ENCODE measurements at regions not wholly inside any gene's neighbourhood (a gene's known extent, or its start where the extent isn't known, plus 50 kb on each side); places are given as distances from the start of the nearest gene placed in this dataset.
"Not testable (repeated sequence)": the region's sequence is repeated elsewhere in the genome, so short reads cannot be mapped to it uniquely, and the experiment has no call there.

DNA sequence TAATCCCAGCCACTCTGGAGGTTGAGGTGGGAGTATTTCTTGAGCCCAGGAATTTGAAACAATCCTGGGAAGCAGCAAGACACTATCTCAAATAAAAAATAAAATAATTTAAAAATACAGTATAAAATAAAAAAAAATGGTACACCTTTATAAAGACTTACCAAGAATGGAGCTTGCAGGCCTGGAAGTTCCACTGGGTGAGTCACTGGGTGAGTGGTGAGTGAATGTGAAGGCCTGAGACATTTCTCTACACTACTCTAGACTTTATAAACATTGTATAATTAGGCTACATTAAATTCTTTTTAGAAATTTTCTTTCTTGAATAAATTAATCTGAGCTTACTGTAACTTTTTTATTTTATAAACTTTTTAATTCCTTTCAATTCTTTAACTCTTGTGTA is 609.1 kb upstream of the BCHE start:
- no peak for DNase-seq (ENCODE audit: low spot score)

- no peak for DNase-seq (ENCODE audit: low spot score)
These were observed 608.6 kb upstream of the BCHE start for GRCh38 chr3:166445865-166446264.

DNA sequence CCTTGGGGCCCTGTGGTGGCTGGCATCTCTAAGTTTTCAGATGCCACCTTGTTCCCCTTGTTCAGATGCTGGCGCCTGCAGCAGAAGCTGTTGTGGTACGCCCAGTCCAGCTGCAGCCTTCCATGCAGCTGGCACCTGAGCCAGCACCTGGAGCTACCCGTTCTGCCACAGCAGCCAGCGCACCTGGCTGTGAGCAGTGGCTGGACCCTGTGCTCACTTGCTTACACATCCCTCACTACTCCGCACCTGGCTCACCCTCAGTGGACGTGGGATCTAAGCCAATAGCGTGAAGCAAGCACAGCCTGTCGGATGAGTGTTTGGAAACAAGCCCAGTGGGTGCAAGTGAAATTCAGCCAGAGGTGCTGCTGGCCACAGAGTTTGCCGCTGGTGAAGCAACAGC is 607.5 kb upstream of the BCHE start:
- DNase-seq (ENCODE audit: low spot score) = no peak

- DNase-seq (ENCODE audit: low spot score) = no peak
These were observed 607.1 kb upstream of the BCHE start for GRCh38 chr3:166444336-166444735.

DNA sequence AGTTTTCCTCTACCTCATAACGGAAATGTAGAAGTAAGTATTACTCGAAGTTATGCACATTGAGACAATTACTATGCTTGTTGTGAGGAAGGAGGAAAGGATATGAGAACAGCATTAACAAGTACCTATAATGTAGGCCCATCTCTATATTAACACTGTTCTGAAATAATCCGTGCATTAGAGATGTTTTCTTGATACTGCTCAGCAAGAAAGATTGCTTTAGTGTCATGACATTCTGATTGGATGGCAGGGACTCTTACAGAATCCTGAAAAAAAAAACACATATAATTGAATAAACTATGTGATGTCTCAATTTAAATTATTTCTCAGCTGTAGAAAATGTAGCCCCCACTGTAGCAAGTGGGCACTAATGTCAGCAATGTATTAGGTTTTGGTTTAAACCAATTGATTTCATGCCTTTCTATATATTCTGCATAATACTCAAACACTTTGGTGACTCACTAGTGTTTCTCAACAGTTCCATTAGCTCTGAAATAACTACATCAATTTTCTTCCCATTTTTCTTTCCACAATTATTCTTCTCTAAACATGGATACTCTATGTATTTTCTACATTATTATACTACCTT is 598.3 kb upstream of the BCHE start:
- DNase-seq (ENCODE audit: low spot score) = no peak

DNA sequence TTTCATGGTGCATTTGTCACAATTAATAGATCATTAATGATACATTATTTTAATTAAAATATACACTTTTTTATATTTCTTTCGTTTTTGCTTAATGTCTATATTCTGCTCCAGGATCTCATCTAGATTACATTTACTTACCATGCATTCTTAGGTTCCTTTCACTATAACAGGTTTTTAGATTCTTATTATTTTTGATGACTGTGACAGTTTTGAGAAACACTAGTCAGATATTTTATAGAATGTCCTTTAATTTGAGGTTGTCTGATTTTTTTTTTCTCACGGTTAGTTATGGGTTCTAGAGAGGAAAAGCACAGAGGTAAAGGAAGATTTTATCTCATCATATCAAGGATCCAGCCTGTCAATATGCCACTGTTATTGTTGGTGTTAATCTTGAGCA is 595.8 kb upstream of the BCHE start:
- no peak for DNase-seq (ENCODE audit: low spot score)

GRCh38 chr3:166425900-166426611 is 588.8 kb upstream of the BCHE start:
- DNase-seq (ENCODE audit: low spot score) = no peak

- DNase-seq (ENCODE audit: low spot score) = no peak
These were observed 587.8 kb upstream of the BCHE start for GRCh38 chr3:166425021-166425420.

DNA sequence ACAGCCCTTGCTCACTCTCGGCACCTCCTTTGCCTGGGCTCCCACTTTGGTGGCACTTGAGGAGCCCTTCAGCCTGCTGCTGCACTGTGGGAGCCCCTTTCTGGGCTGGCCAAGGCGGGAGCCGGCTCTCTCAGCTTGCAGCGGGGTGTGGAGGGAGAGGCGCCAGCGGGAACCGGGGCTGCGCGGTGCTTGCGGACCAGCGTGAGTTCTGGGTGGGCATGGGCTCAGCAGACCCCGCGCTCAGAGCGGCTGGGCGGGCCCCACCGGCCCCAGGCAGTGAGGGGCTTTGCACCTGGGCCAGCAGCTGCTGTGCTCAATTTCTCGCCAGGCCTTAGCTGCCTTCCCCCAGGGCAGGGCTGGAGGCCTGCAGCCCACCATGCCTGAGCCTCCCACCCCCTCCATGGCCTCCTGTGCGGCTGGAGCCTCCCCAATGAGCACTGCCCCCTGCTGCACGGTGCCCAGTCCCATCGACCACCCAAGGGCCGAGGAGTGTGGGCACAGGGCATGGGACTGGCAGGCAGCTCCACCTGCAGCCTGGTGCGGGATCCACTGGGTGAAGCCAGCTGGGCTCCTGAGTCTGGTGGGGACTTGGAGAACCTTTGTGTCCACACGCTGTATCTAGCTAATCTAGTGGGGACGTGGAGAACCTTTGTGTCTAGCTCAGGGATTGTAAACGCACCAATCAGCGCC is 586.7 kb upstream of the BCHE start:
- not testable (repeated sequence) for DNase-seq (ENCODE audit: low spot score)

DNA sequence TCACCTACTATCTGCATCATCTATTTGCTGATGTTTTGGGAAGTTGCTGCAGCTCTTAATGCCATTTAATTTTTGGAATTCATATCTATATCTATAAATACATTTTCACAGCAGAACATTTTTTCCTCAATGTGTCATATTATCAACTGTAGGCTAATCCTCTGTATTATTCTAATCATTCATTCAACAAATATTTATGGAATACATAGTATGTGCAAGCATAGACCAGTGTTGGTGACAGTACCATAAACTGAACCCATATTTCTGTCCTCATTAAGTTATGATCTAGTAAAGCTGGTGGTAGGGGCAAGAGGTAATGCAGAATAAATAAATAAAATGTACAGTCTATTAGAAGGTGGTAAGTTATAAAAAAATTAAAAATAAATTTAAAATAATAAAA is 585.3 kb upstream of the BCHE start:
- no peak for DNase-seq (ENCODE audit: low spot score)

DNA sequence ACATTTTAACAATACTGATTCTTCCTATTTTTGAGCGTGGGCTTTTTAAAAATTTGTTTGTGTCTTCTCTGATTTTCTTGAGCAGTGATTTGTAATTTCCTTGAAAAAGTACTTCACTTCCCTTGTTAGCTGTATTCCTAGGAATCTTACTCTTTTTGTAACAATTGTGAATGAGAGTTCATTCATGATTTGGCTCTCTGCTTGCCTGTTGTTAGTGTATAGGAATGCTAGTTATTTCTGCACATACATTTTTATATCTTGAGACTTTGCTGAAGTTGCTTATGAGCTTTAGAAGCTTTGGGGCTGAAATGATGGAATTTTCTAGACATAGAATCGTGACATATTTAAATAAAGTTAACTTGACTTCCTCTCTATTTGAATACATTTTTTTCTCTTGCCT is 582.8 kb upstream of the BCHE start:
- DNase-seq (ENCODE audit: low spot score) = no peak

GRCh38 chr3:166405896-166406295 is 568.7 kb upstream of the BCHE start:
- no peak for DNase-seq (ENCODE audit: low spot score)

DNA sequence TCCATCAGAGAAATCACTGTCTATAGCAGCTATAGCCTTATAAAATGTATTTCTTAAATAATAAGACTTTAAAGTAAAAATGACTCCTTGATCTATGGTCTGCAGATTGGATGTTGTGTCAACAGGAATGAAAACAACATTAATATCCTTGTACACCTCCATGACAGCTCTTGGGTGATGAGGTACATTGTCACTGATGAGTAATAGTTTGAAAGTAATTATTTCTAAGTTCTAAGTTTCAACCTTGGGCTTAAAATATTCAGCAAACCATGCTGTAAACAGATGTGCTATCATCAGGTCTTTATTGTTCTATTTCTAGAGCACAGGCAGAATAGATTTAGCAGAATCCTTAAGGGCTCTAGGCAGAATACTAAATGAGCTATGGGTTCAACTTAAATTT is 568.2 kb upstream of the BCHE start:
- no peak for DNase-seq (ENCODE audit: low spot score)

DNA sequence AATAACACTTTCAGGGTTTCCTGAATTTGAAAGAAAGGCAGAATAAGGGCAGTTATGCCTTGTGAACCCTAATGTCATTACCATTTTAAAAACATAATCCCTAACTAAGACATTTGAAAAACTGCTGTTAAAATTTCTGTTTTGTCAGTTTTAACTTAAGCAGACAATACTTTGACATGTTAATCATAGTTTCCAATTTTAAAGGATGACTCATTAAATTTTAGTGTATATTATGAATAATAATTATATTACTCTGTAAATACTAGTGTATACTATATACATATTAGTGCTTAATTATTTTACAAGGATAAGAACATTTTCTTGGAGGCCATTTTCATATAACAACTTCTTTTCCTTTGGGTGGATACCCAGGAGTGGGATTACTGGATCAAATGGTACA is 553.1 kb upstream of the BCHE start:
- DNase-seq (ENCODE audit: low spot score) = no peak

DNA sequence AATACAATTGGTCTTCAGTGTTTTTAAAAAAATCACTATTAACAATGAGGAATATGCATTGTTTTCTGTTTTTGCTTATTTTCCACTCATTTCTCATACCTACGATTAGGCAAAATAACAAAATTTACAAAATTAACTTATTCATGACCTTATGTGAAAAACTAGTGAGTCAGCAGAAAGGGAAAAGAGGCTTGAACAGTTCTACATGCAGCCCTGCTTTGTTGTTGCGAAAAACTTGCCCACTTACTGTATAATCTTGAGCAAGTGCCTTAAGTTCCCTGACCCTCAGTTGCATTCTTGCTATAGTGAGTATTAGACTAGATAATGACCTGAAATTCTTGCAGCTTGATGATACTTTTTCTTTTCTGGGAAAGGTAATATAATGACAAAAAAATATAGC is 551.1 kb upstream of the BCHE start:
- DNase-seq (ENCODE audit: low spot score) = no peak

DNA sequence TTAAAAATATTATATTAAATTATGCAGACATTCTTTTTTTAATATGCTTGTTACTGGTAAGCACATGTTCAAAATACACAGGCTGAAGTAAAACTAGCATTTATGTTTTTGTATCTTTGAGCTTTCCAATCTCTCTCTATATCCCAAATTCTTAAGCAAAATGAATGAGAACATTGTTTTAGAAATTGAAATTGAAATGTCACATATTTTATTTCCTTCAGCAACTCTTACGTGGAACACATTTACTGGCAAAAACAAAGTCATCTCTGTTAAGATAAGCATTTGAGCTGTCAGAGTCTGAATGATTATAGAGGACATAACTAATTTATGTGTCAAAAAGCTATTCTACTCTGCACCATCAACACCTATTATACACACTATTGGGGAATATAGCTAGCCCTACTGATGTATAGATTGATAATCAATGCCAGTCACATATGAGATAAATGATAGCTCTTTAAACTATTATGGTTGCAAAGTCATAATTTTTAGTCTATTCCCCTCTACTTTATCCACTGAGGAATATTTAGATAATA is 535.4 kb upstream of the BCHE start:
- DNase-seq (ENCODE audit: low spot score) = peak; percentile 13

DNA sequence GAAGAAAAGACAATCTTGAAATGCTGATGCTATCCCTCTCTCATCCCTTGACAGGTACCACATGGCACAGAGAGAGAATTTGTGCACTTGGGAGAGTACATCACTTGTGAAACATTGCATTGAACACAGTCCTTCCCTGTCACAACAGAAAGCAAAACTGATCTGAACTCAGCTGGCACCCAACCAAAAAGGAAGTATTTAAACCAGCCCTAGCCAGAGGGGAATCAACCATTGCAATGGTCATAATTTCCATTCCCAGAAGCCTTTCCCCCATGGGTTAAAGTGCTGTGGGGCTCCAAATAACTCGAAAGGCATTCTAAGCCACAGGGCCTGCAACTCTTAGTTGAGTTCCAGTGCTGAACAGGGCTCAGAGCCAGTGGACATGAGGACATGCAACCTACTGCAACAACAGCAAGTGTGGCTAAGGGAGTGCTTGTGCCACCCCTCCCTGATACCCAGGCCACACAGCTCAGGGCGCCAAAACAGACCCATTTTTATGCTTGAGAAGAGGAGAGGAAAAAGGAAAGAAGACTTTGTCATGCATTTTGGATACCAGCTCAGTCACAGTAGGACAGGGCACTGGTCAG is 530.8 kb upstream of the BCHE start:
- DNase-seq (ENCODE audit: low spot score) = no peak

DNA sequence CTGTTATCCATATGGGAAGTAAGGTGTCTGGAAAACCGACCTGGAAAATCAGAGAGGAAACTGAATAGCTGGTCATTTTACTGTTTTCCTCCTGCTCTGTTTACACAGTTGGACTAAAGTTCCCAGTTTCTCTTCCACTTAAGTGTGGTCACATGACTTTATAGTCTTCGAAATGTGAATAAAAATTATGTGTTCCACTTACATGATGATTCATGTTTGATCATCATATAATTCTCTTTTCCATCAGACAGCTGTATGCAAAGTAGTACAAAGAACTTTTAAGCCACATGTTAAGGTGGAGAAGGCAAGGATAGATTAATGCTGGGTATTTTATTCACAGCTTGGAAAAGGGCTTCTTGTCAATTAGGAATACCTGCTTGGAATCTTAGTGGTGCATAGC is 525.5 kb upstream of the BCHE start:
- no peak for DNase-seq (ENCODE audit: low spot score)

GRCh38 chr3:166360720-166361119 is 523.5 kb upstream of the BCHE start:
- no peak for DNase-seq (ENCODE audit: low spot score)

GRCh38 chr3:166351461-166351860 is 514.2 kb upstream of the BCHE start:
- DNase-seq (ENCODE audit: low spot score) = no peak

- no peak for DNase-seq (ENCODE audit: low spot score)
These were observed 503.5 kb upstream of the BCHE start for GRCh38 chr3:166340604-166341266.

DNA sequence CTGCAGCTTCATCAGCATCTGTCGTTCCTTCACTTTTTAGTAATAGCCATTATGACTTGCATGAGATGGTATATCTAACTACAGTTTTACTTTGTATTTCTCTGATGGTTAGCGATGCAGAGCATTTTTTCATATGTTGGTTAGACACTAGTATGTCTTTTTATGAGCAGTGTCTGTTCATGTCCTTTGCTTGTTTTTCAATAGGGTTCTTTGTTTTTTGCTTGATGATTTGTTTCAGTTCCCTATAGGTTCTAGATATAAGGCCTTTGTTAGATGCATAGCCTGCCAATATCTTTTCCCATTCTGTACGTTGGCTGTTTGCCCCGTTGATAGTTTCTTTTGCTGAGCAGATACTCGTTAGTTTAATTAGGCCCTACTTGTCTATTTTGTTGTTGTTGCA is 487.2 kb upstream of the BCHE start:
- no peak for DNase-seq (ENCODE audit: low spot score)
